HT-29 (cell line): ENCODE measurements at regions not wholly inside any gene's neighbourhood (a gene's known extent, or its start where the extent isn't known, plus 50 kb on each side); places are given as distances from the start of the nearest gene placed in this dataset.
"Not testable (repeated sequence)": the region's sequence is repeated elsewhere in the genome, so short reads cannot be mapped to it uniquely, and the experiment has no call there.

Experiments used
- DNase-seq: peaks from one replicate; pipeline ENCODE4 v3.0.0-alpha.2; 2015; ENCODE audit warnings: low spot score

- DNase-seq, result no peak
Observed at GRCh38 chr10:130261766-130262165, 125.6 kb downstream of the GLRX3 start.

- DNase-seq, result no peak
Observed at GRCh38 chr10:130263289-130263688, 127.1 kb downstream of the GLRX3 start.

- DNase-seq, result no peak
Observed at GRCh38 chr10:130265542-130265941, 129.4 kb downstream of the GLRX3 start.

GRCh38 chr10:130282492-130283218 is 146.5 kb downstream of the GLRX3 start:
- DNase-seq, result no peak

GRCh38 chr10:130283219-130283545 is 147.0 kb downstream of the GLRX3 start:
- DNase-seq, result no peak

- DNase-seq, result not testable (repeated sequence)
Observed at GRCh38 chr10:130295761-130296160, 159.6 kb downstream of the GLRX3 start.

- no peak for DNase-seq
Observed at GRCh38 chr10:130300608-130301020, 164.4 kb downstream of the GLRX3 start.

GRCh38 chr10:130301021-130301892 is 165.1 kb downstream of the GLRX3 start:
- no peak for DNase-seq

GRCh38 chr10:130326954-130327353 is 190.8 kb downstream of the GLRX3 start:
- DNase-seq, result no peak

GRCh38 chr10:130329792-130330191 is 193.6 kb downstream of the GLRX3 start:
- DNase-seq, result no peak

- peak; percentile 38 for DNase-seq
Observed at GRCh38 chr10:130333185-130333584, 197.0 kb downstream of the GLRX3 start.

GRCh38 chr10:130335336-130335735 is 199.1 kb downstream of the GLRX3 start:
- no peak for DNase-seq

GRCh38 chr10:130336617-130337304 is 200.6 kb downstream of the GLRX3 start:
- DNase-seq, result no peak

- no peak for DNase-seq
Observed at GRCh38 chr10:130337305-130337640, 201.1 kb downstream of the GLRX3 start.

GRCh38 chr10:130337696-130338635 is 201.8 kb downstream of the GLRX3 start:
- DNase-seq, result no peak

- no peak for DNase-seq
Observed at GRCh38 chr10:130338636-130339024, 202.4 kb downstream of the GLRX3 start.

GRCh38 chr10:130339091-130339490 is 202.9 kb downstream of the GLRX3 start:
- no peak for DNase-seq

GRCh38 chr10:130339911-130340310 is 203.7 kb downstream of the GLRX3 start:
- no peak for DNase-seq

GRCh38 chr10:130340816-130341215 is 204.6 kb downstream of the GLRX3 start:
- no peak for DNase-seq

- peak; percentile 41 for DNase-seq
Observed at GRCh38 chr10:130341356-130341755, 205.2 kb downstream of the GLRX3 start.

- DNase-seq, result no peak
Observed at GRCh38 chr10:130345728-130346127, 209.5 kb downstream of the GLRX3 start.
